HG03439 (cell line): ENCODE measurements at regions not wholly inside any gene's neighbourhood (a gene's known extent, or its start where the extent isn't known, plus 50 kb on each side); places are given as distances from the start of the nearest gene placed in this dataset.
"Not testable (repeated sequence)": the region's sequence is repeated elsewhere in the genome, so short reads cannot be mapped to it uniquely, and the experiment has no call there.

Experiments used
- ATAC-seq: cut with Tn5 transposase; IDR thresholded peaks from one replicate; pipeline ENCODE4 v1.9.1; 2021; ENCODE audit warnings: mild to moderate bottlenecking, moderate library complexity; ENCODE audit not compliant: unreplicated experiment

GRCh38 chr10:65791979-65792378 is 1133.9 kb upstream of the LRRTM3 start:
- ATAC-seq = no peak

GRCh38 chr10:65793738-65794425 is 1132.0 kb upstream of the LRRTM3 start:
- no peak for ATAC-seq

- not testable (repeated sequence) for ATAC-seq
Measured at GRCh38 chr10:65794861-65795260, 1131.0 kb upstream of the LRRTM3 start.

GRCh38 chr10:65796472-65796871 is 1129.4 kb upstream of the LRRTM3 start:
- no peak for ATAC-seq

- ATAC-seq = no peak
Measured at GRCh38 chr10:65798133-65798532, 1127.7 kb upstream of the LRRTM3 start.

GRCh38 chr10:65802391-65802790 is 1123.4 kb upstream of the LRRTM3 start:
- no peak for ATAC-seq

- no peak for ATAC-seq
Measured at GRCh38 chr10:65805511-65805910, 1120.3 kb upstream of the LRRTM3 start.

- ATAC-seq = no peak
Measured at GRCh38 chr10:65805993-65806392, 1119.8 kb upstream of the LRRTM3 start.

- no peak for ATAC-seq
Measured at GRCh38 chr10:65808687-65809333, 1117.0 kb upstream of the LRRTM3 start.

GRCh38 chr10:65811931-65812525 is 1113.8 kb upstream of the LRRTM3 start:
- ATAC-seq = no peak

GRCh38 chr10:65816536-65816935 is 1109.3 kb upstream of the LRRTM3 start:
- ATAC-seq = no peak

GRCh38 chr10:65818990-65819389 is 1106.8 kb upstream of the LRRTM3 start:
- ATAC-seq = no peak

- ATAC-seq = no peak
Measured at GRCh38 chr10:65827359-65827758, 1098.5 kb upstream of the LRRTM3 start.

- no peak for ATAC-seq
Measured at GRCh38 chr10:65838811-65839210, 1087.0 kb upstream of the LRRTM3 start.

GRCh38 chr10:65843203-65843602 is 1082.6 kb upstream of the LRRTM3 start:
- no peak for ATAC-seq

- ATAC-seq = no peak
Measured at GRCh38 chr10:65845916-65846315, 1079.9 kb upstream of the LRRTM3 start.

- ATAC-seq = no peak
Measured at GRCh38 chr10:65846541-65846940, 1079.3 kb upstream of the LRRTM3 start.

GRCh38 chr10:65846949-65847348 is 1078.9 kb upstream of the LRRTM3 start:
- no peak for ATAC-seq

GRCh38 chr10:65847436-65848230 is 1078.2 kb upstream of the LRRTM3 start:
- no peak for ATAC-seq

- ATAC-seq = no peak
Measured at GRCh38 chr10:65858841-65859240, 1067.0 kb upstream of the LRRTM3 start.

GRCh38 chr10:65861249-65861648 is 1064.6 kb upstream of the LRRTM3 start:
- peak; percentile 85 for ATAC-seq
